H1 (cell line): ENCODE measurements at regions not wholly inside any gene's neighbourhood (a gene's known extent, or its start where the extent isn't known, plus 50 kb on each side); places are given as distances from the start of the nearest gene placed in this dataset.

Source experiments
- CTCF ChIA-PET: fragments of 300-600 bp; sonication (Branson Sonifier 250); formaldehyde crosslinking; loops from one replicate; lab custom pipeline; 2021; ENCODE audit not compliant: partially characterized antibody; lab: Charles Lee
- POLR2A ChIA-PET: fragments of 300-600 bp; sonication (Branson Sonifier 250); formaldehyde crosslinking; loops from one replicate; lab custom pipeline; 2021; ENCODE audit warnings: inconsistent platforms; ENCODE audit not compliant: partially characterized antibody; lab: Charles Lee
- DNase-seq, 2 experiments: peaks; one replicate each; pipeline versions ENCODE4 v3.0.0 to v3.0.0-alpha.2; 2010 to 2022; ENCODE audit warnings: low spot score in 2 of 2, low read depth in 1 of 2, mixed read lengths in 1 of 2
- FAIRE-seq: peaks from 2 replicates; lab custom pipeline; 2011; peaks lifted over from hg19 to GRCh38; lab: Jason Lieb, UNC
- H2AFZ ChIP-seq: 2 replicates; pipeline ENCODE4 v1.8.1; 2012; ENCODE audit warnings: low read length, inconsistent platforms
- H2AK5ac ChIP-seq: 2 replicates; pipeline ENCODE4 v1.6.1; 2013; ENCODE audit warnings: low read depth, low read length
- H2BK120ac ChIP-seq: replicated peaks from 2 replicates; pipeline ENCODE3; 2013; ENCODE audit warnings: low read depth, low read length, inconsistent platforms
- H2BK12ac ChIP-seq: 2 replicates; pipeline ENCODE4 v1.6.1; 2013; ENCODE audit warnings: low read depth, low read length
- H2BK15ac ChIP-seq: 2 replicates; pipeline ENCODE4 v1.6.1; 2013; ENCODE audit warnings: low read length
- H2BK20ac ChIP-seq: 2 replicates; pipeline ENCODE4 v1.6.1; 2013; ENCODE audit warnings: low read length
- H2BK5ac ChIP-seq: 2 replicates; pipeline ENCODE4 v1.6.1; 2013; ENCODE audit warnings: low read depth, low read length
- H3K14ac ChIP-seq: 2 replicates; pipeline ENCODE4 v1.6.1; 2013; ENCODE audit warnings: inconsistent platforms; ENCODE audit not compliant: insufficient read length
- H3K18ac ChIP-seq: 2 replicates; pipeline ENCODE4 v1.6.1; 2013; ENCODE audit warnings: low read length; ENCODE audit errors: extremely low read depth
- H3K23ac ChIP-seq: 2 replicates; pipeline ENCODE4 v1.6.1; 2013; ENCODE audit warnings: inconsistent platforms; ENCODE audit not compliant: insufficient read length
- H3K23me2 ChIP-seq: 2 replicates; pipeline ENCODE4 v1.6.1; 2013; ENCODE audit warnings: low read depth, low read length
- H3K27ac ChIP-seq: 2 replicates; pipeline ENCODE4 v1.6.1; 2011; ENCODE audit warnings: low read depth, low read length, inconsistent platforms
- H3K27me3 ChIP-seq, 4 experiments: replicated peaks in 1 of 4; 1 replicate in 1 of 4; 2 replicates in 3 of 4; pipeline versions ENCODE4 v1.6.1 to v1.8.1; 2011 to 2013; ENCODE audit warnings: low read length in 3 of 4, mild to moderate bottlenecking in 3 of 4, inconsistent platforms in 2 of 4, mixed read lengths in 2 of 4, moderate library complexity in 1 of 4; ENCODE audit not compliant: control insufficient read depth in 3 of 4, insufficient read depth in 3 of 4; ENCODE audit errors: extremely low read depth in 1 of 4
- H3K36me3 ChIP-seq, 4 experiments: 2 replicates each; pipeline versions ENCODE4 v1.6.1 to v1.8.1; 2011 to 2013; ENCODE audit warnings: mild to moderate bottlenecking in 4 of 4, low read length in 3 of 4, moderate library complexity in 2 of 4, control low read depth in 1 of 4, inconsistent platforms in 1 of 4; ENCODE audit not compliant: insufficient read depth in 4 of 4, control insufficient read depth in 2 of 4
- H3K4ac ChIP-seq: replicated peaks from 2 replicates; pipeline ENCODE3; 2013; ENCODE audit warnings: low read length, low read depth, mixed read lengths, inconsistent platforms; ENCODE audit not compliant: insufficient read length
- H3K4me1 ChIP-seq, 4 experiments: replicated peaks in 1 of 4; 1 replicate in 1 of 4; 2 replicates in 3 of 4; pipeline versions ENCODE4 v1.6.1 to v1.8.1; 2011 to 2013; ENCODE audit warnings: low read length in 3 of 4, inconsistent platforms in 2 of 4, mixed read lengths in 1 of 4; ENCODE audit not compliant: insufficient read depth in 4 of 4, control insufficient read depth in 3 of 4
- H3K4me2 ChIP-seq, 2 experiments: 2 replicates each; pipeline versions ENCODE4 v1.6.1 to v1.8.1; 2011 to 2013; ENCODE audit warnings: low read depth in 2 of 2, low read length in 2 of 2, control low read depth in 1 of 2, inconsistent platforms in 1 of 2, mild to moderate bottlenecking in 1 of 2; ENCODE audit not compliant: insufficient read depth in 1 of 2
- H3K4me3 ChIP-seq, 4 experiments: fragments of 200-600, 300-600 bp in 1 of 4; sonication (generic), shearing (Covaris generic), sonication (Bioruptor Twin) in 1 of 4; 2 replicates each; pipeline versions ENCODE4 v1.5.1 to v1.8.1; 2011 to 2016; ENCODE audit warnings: low read length in 4 of 4, low read depth in 3 of 4, control low read depth in 2 of 4, inconsistent platforms in 2 of 4, mild to moderate bottlenecking in 2 of 4, mixed read lengths in 1 of 4, moderate library complexity in 1 of 4; ENCODE audit not compliant: insufficient read depth in 2 of 4; ENCODE audit errors: extremely low read depth in 1 of 4
- H3K56ac ChIP-seq: replicated peaks from 2 replicates; pipeline ENCODE3; 2013; ENCODE audit warnings: low read depth, mild to moderate bottlenecking, mixed read lengths, low read length, inconsistent platforms; ENCODE audit not compliant: insufficient read length
- H3K79me1 ChIP-seq: 2 replicates; pipeline ENCODE4 v1.6.1; 2013; ENCODE audit warnings: low read depth, low read length, control low read depth
- H3K79me2 ChIP-seq, 2 experiments: 2 replicates each; pipeline versions ENCODE4 v1.6.1 to v1.8.1; 2012 to 2013; ENCODE audit warnings: low read length in 2 of 2, mild to moderate bottlenecking in 2 of 2, inconsistent platforms in 1 of 2; ENCODE audit not compliant: insufficient read depth in 2 of 2, control insufficient read depth in 1 of 2
- H3K9ac ChIP-seq, 4 experiments: replicated peaks in 1 of 4; 1 replicate in 1 of 4; 2 replicates in 3 of 4; pipeline versions ENCODE4 v1.6.1 to v1.8.1; 2011 to 2013; ENCODE audit warnings: low read depth in 3 of 4, low read length in 3 of 4, control low read depth in 2 of 4, mild to moderate bottlenecking in 2 of 4, moderate library complexity in 2 of 4, inconsistent platforms in 1 of 4; ENCODE audit errors: extremely low read depth in 1 of 4
- H3K9me3 ChIP-seq, 2 experiments: 2 replicates each; pipeline versions ENCODE4 v1.6.1 to v1.8.1; 2012 to 2013; ENCODE audit warnings: mild to moderate bottlenecking in 2 of 2, moderate library complexity in 2 of 2, control low read depth in 1 of 2, inconsistent platforms in 1 of 2, low read depth in 1 of 2, low read length in 1 of 2, mixed read lengths in 1 of 2; ENCODE audit not compliant: insufficient read depth in 2 of 2
- H4K20me1 ChIP-seq, 2 experiments: replicated peaks in 1 of 2; 2 replicates each; pipeline versions ENCODE3 to v1.8.1; 2011 to 2013; ENCODE audit warnings: inconsistent platforms in 2 of 2, low read length in 2 of 2, mild to moderate bottlenecking in 1 of 2; ENCODE audit not compliant: insufficient read depth in 2 of 2, control insufficient read depth in 1 of 2
- H4K5ac ChIP-seq: 2 replicates; pipeline ENCODE4 v1.6.1; 2013; ENCODE audit warnings: low read length, low read depth, mixed read lengths, inconsistent platforms; ENCODE audit not compliant: insufficient read length
- H4K8ac ChIP-seq: 2 replicates; pipeline ENCODE4 v1.8.0; 2013; ENCODE audit warnings: mild to moderate bottlenecking, moderate library complexity, low read length, inconsistent platforms; ENCODE audit not compliant: insufficient read depth; ENCODE audit errors: extremely low read depth
- H4K91ac ChIP-seq: replicated peaks from 2 replicates; pipeline ENCODE3; 2013; ENCODE audit warnings: low read length, mixed read lengths, inconsistent platforms; ENCODE audit not compliant: insufficient read length
- CBX5 ChIP-seq: fragments of 300-800, 300-1000 bp; sonication (generic); IDR thresholded peaks from 2 replicates; pipeline ENCODE4 v1.7.1; 2016; ENCODE audit warnings: antibody characterized with exemption, low read length, low read depth
- CEBPB ChIP-seq: IDR thresholded peaks from 2 replicates; pipeline ENCODE4 v1.6.1; 2012; ENCODE audit warnings: low read depth, low read length
- GTF2F1 ChIP-seq: IDR thresholded peaks from 2 replicates; pipeline ENCODE4 v1.6.1; 2012; ENCODE audit warnings: low read depth, low read length, improper control_type of control experiment, borderline replicate concordance
- SIX5 ChIP-seq: IDR thresholded peaks from 2 replicates; pipeline ENCODE4 v1.6.1; 2011; ENCODE audit warnings: mild to moderate bottlenecking, low read depth, low read length
- SP4 ChIP-seq: IDR thresholded peaks from 2 replicates; pipeline ENCODE4 v1.6.1; 2012; ENCODE audit warnings: low read length, inconsistent platforms
- YY1 ChIP-seq: IDR thresholded peaks from 2 replicates; pipeline ENCODE4 v1.6.1; 2011; ENCODE audit warnings: low read depth, mild to moderate bottlenecking, low read length
- WGBS, 2 experiments: shearing (Covaris generic) in 1 of 2; methylation state at CpG; one replicate each; pipeline versions ENCODE4 v1.1.6 to v1.1.7; 2013 to 2015; ENCODE audit warnings: low lambda C conversion rate in 2 of 2, mixed read lengths in 2 of 2, inconsistent platforms in 1 of 2, low coverage in 1 of 2, missing lambda C conversion rate in 1 of 2; ENCODE audit not compliant: insufficient replicate concordance in 2 of 2, insufficient coverage in 1 of 2, insufficient read length in 1 of 2; ENCODE audit errors: extremely low coverage in 1 of 2, missing lambda C conversion rate in 1 of 2; 5-methylcytosine and 5-hydroxymethylcytosine counted together

DNA sequence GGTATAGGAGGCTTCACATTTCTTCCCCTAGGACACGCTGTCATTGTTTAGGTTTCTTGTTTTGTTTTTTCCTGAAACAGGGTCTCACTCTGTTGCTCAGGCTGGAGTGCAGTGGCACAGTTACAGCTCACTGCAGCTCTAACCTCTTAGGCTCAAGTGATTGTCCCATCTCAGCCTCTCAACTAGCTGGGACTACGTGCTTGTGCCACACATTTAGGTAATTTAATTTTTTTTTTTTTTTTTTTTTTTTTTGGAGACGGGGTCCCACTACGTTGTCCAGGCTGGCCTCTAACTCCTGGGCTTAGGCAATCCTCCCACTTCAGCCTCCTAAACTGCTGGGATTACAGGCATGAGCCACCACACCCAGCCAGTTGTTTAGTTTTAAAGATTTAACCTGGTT is 66.2 kb downstream of the EXOSC2 start:
- Histone ChIP-seq H3K4me2 (no peak overlapping the region), H2BK20ac (no peak overlapping the region), H2AK5ac (no peak overlapping the region), H3K79me1 (no peaks in the 10 kb centered on the region; the same call in 1 of the 2 replicates), H3K27ac (no peak overlapping the region), H2BK12ac (no peak overlapping the region), H3K4me1 (peaks cover 7 to 14% (median 12%) of the 10 kb centered on the region in 4 experiments), H3K9me3 (no peaks in the 10 kb centered on the region), H3K23me2 (0 out of 2 replicates have a peak, but pooled peaks cover 3% of the 10 kb centered on the region), H3K56ac (no peak overlapping the region), H4K8ac (no peak overlapping the region), H3K23ac (no peak overlapping the region), H3K4me3 (no peak overlapping the region), H3K36me3 (no peaks in the 10 kb centered on the region), H3K79me2 (peaks cover 0 to 34% of the 10 kb centered on the region in 2 experiments; a peak in 3 of 4 replicates), H3K18ac (no peak overlapping the region), H4K5ac (no peak overlapping the region), H2BK15ac (no peak overlapping the region), H2BK120ac (no peak overlapping the region), H2AFZ (no peak overlapping the region), H3K4ac (no peak overlapping the region), H3K27me3 (no peaks in the 10 kb centered on the region), H2BK5ac (no peak overlapping the region), H3K9ac (no peak overlapping the region), H4K91ac (no peak overlapping the region), H3K14ac (no peak overlapping the region), H4K20me1 (peaks cover 0 to 10% of the 10 kb centered on the region in 2 experiments)
- FAIRE-seq: no peak
- DNase-seq: no peak
- ChIA-PET CTCF (interaction anchor here (1.1 to 1.5 kb wide), 3 partner anchors 14 to 56 kb away, joined by 3 read pairs; no protein-coding TSS in a partner anchor), POLR2A (interaction anchor here (0.9 kb wide), 1 partner anchor 12 kb away, joined by 3 read pairs; no protein-coding TSS in a partner anchor)
- 67% methylated on average over 2 of the region's 4 CpGs; no CpG with 5 or more reads in 1 of the 2 experiments for WGBS, 2 experiments
- TF ChIP-seq GTF2F1 (no peak), CBX5 (no peak), SP4 (no peak), YY1 (no peak), SIX5 (no peak), CEBPB (no peak)
